GM23248 (cell line): ENCODE measurements at regions not wholly inside any gene's neighbourhood (a gene's known extent, or its start where the extent isn't known, plus 50 kb on each side); places are given as distances from the start of the nearest gene placed in this dataset.

ENCODE experiments used
- EZH2 ChIP-seq: fragments of 200-600 bp; sonication (generic); IDR thresholded peaks from 2 replicates; pipeline ENCODE4 v1.6.1; 2018; ENCODE audit warnings: antibody characterized with exemption, mild to moderate bottlenecking; ENCODE audit not compliant: insufficient read depth, poor library complexity, severe bottlenecking
- EZH2phosphoT487 ChIP-seq: fragments of 200-600 bp; sonication (generic); IDR thresholded peaks from 2 replicates; pipeline ENCODE4 v1.6.1; 2018; ENCODE audit warnings: antibody characterized with exemption, moderate library complexity, mild to moderate bottlenecking, low read depth; ENCODE audit not compliant: insufficient read depth

DNA sequence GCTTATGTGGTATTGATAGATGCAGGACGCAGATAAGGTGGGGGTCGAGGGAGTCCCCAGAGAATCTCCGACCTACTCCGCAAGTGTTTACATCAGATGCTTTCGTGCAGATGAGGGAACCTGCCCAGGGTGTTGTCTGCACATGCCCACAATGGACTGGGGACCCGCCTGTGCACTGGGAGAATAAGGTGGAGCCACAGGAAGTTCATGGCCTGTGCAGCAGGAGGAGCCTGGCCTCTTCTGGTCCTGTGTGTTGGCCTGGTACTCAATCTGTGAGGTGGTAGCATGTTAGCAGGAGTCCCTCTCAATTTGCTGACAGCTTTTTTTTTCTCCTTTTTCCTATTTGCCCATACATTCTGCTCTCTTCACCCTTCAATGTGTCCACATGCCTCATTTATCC lies 54.1 kb upstream of the AKR1C1 start:
- TF ChIP-seq EZH2 (no peak), EZH2phosphoT487 (no peak)
